ENCODE measurements at regions not wholly inside any gene's neighbourhood (a gene's known extent, or its start where the extent isn't known, plus 50 kb on each side); places are given as distances from the start of the nearest gene placed in this dataset.
"Not testable (repeated sequence)": the region's sequence is repeated elsewhere in the genome, so short reads cannot be mapped to it uniquely, and the experiment has no call there.

GRCh38 chr4:126758493-126758892, 874.3 kb upstream of the INTU start:
- no peak for DNase-seq (ENCODE audit: low spot score)
- FAIRE-seq: no peak

- FAIRE-seq: no peak
- no peak for DNase-seq (ENCODE audit: low spot score)
Observed at GRCh38 chr4:126761947-126762662, 870.7 kb upstream of the INTU start.

GRCh38 chr4:126762663-126763247, 870.0 kb upstream of the INTU start:
- no peak for FAIRE-seq
- DNase-seq (ENCODE audit: low spot score): no peak

- no peak for FAIRE-seq
- no peak for DNase-seq (ENCODE audit: low spot score)
Observed at GRCh38 chr4:126766241-126766640, 866.5 kb upstream of the INTU start.

- no peak for FAIRE-seq
- no peak for DNase-seq (ENCODE audit: low spot score)
Observed at GRCh38 chr4:126768338-126768737, 864.4 kb upstream of the INTU start.

GRCh38 chr4:126770811-126771553, 861.8 kb upstream of the INTU start:
- not testable (repeated sequence) for FAIRE-seq; DNase-seq (ENCODE audit: low spot score)

- FAIRE-seq; DNase-seq (ENCODE audit: low spot score): not testable (repeated sequence)
Observed at GRCh38 chr4:126771618-126772017, 861.1 kb upstream of the INTU start.

GRCh38 chr4:126772662-126773061, 860.1 kb upstream of the INTU start:
- FAIRE-seq: no peak
- DNase-seq (ENCODE audit: low spot score): no peak

- DNase-seq (ENCODE audit: low spot score): no peak
- no peak for FAIRE-seq
Observed at GRCh38 chr4:126775485-126776106, 857.2 kb upstream of the INTU start.

GRCh38 chr4:126776361-126776760, 856.4 kb upstream of the INTU start:
- FAIRE-seq (no peak), DNase-seq (ENCODE audit: low spot score) (no peak)

- peak; percentile 13 for DNase-seq (ENCODE audit: low spot score)
- FAIRE-seq: no peak
Observed at GRCh38 chr4:126777649-126778048, 855.1 kb upstream of the INTU start.

GRCh38 chr4:126778348-126778747, 854.4 kb upstream of the INTU start:
- FAIRE-seq (no peak), DNase-seq (ENCODE audit: low spot score) (peak; percentile 35)

- DNase-seq (ENCODE audit: low spot score) (no peak), FAIRE-seq (no peak)
Observed at GRCh38 chr4:126779001-126779400, 853.8 kb upstream of the INTU start.

- DNase-seq (ENCODE audit: low spot score) (no peak), FAIRE-seq (no peak)
Observed at GRCh38 chr4:126779436-126780166, 853.2 kb upstream of the INTU start.

GRCh38 chr4:126783191-126783590, 849.6 kb upstream of the INTU start:
- FAIRE-seq (no peak), DNase-seq (ENCODE audit: low spot score) (no peak)

- FAIRE-seq: peak; percentile 5
- peak; percentile 23 for DNase-seq (ENCODE audit: low spot score)
Observed at GRCh38 chr4:126784966-126785580, 847.7 kb upstream of the INTU start.

GRCh38 chr4:126790633-126791032, 842.1 kb upstream of the INTU start:
- no peak for DNase-seq (ENCODE audit: low spot score)
- no peak for FAIRE-seq

GRCh38 chr4:126794363-126794762, 838.4 kb upstream of the INTU start:
- DNase-seq (ENCODE audit: low spot score) (no peak), FAIRE-seq (no peak)

- no peak for DNase-seq (ENCODE audit: low spot score)
- no peak for FAIRE-seq
Observed at GRCh38 chr4:126798214-126798613, 834.5 kb upstream of the INTU start.

- no peak for FAIRE-seq
- DNase-seq (ENCODE audit: low spot score): no peak
Observed at GRCh38 chr4:126799416-126799815, 833.3 kb upstream of the INTU start.
